OCI-LY3 (cell line): ENCODE measurements at regions not wholly inside any gene's neighbourhood (a gene's known extent, or its start where the extent isn't known, plus 50 kb on each side); places are given as distances from the start of the nearest gene placed in this dataset.

Experiments
- EZH2phosphoT487 ChIP-seq: fragments of 200-600 bp; shearing (Covaris generic); IDR thresholded peaks from 2 replicates; pipeline ENCODE4 v1.6.1; 2018; ENCODE audit warnings: antibody characterized with exemption, mixed run types, low read depth
- TF ChIP-seq, protein P1 (sequence below): fragments of 200-600, 300-600 bp; sonication (generic); IDR thresholded peaks from 2 replicates; pipeline ENCODE4 v1.5.1; 2014; ENCODE audit warnings: antibody characterized with exemption, low read length, low read depth

DNA sequence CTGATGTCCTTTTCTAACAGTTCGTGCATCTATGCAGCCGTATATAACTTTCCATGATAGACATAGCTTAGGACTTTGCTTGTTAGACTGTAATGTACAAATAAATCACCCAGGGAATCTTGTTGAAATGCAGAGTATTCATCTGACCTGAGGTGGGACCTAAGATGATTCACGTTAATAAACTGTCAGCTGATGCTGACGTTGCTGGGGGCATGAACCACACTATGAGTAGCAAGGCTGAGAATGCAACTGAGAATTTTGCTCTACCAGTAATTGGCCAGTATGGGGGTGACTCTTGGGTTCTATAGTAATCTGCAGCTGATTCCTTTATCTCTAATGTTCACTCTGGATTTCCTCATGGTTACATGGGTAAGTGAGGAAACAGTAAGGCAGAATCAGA is 130.1 kb upstream of the MALRD1 start:
- TF ChIP-seq, protein P1, sequence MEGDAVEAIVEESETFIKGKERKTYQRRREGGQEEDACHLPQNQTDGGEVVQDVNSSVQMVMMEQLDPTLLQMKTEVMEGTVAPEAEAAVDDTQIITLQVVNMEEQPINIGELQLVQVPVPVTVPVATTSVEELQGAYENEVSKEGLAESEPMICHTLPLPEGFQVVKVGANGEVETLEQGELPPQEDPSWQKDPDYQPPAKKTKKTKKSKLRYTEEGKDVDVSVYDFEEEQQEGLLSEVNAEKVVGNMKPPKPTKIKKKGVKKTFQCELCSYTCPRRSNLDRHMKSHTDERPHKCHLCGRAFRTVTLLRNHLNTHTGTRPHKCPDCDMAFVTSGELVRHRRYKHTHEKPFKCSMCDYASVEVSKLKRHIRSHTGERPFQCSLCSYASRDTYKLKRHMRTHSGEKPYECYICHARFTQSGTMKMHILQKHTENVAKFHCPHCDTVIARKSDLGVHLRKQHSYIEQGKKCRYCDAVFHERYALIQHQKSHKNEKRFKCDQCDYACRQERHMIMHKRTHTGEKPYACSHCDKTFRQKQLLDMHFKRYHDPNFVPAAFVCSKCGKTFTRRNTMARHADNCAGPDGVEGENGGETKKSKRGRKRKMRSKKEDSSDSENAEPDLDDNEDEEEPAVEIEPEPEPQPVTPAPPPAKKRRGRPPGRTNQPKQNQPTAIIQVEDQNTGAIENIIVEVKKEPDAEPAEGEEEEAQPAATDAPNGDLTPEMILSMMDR = no peak
- no peak for TF ChIP-seq EZH2phosphoT487
